ENCODE measurements at regions not wholly inside any gene's neighbourhood (a gene's known extent, or its start where the extent isn't known, plus 50 kb on each side); places are given as distances from the start of the nearest gene placed in this dataset.

DNA sequence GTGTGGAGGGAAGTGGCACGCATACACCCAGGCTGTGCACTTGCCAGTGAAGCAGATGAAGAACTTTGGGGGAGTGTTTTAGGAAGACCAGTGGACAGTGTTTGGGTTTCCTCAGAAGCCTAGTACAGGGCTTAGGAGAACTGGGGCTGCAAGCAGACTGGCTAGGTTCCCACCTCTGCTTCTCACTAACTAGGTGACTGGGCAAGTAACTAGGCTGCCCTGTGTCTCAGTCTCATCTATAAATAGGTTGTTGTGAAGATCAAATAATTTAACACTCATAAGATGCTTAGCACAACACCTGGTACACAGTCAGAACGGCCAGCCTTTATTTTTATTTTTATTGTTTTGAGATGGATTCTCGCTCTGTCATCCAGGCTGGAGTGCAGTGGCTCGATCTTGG lies 312.1 kb downstream of the CDH26 start:
- Histone ChIP-seq H3K4me3 (no peak overlapping the region), H3K27me3 (peaks cover 0 to 61% (median 10%) of the 10 kb centered on the region in 7 donors), H3K9me3 (no peaks in the 10 kb centered on the region), H3K36me3 (no peaks in the 10 kb centered on the region), H3K4me1 (no peaks in the 10 kb centered on the region), H3K27ac (no peak overlapping the region)
- no peak for DNase-seq
- TF ChIP-seq, protein P1, sequence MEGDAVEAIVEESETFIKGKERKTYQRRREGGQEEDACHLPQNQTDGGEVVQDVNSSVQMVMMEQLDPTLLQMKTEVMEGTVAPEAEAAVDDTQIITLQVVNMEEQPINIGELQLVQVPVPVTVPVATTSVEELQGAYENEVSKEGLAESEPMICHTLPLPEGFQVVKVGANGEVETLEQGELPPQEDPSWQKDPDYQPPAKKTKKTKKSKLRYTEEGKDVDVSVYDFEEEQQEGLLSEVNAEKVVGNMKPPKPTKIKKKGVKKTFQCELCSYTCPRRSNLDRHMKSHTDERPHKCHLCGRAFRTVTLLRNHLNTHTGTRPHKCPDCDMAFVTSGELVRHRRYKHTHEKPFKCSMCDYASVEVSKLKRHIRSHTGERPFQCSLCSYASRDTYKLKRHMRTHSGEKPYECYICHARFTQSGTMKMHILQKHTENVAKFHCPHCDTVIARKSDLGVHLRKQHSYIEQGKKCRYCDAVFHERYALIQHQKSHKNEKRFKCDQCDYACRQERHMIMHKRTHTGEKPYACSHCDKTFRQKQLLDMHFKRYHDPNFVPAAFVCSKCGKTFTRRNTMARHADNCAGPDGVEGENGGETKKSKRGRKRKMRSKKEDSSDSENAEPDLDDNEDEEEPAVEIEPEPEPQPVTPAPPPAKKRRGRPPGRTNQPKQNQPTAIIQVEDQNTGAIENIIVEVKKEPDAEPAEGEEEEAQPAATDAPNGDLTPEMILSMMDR (IDR thresholded peaks at IDR 0.05): no peak
- 79 to 82% methylated on average over 4 of the region's 4 CpGs for WGBS, 2 donors
- ATAC-seq: no peak
- intact Hi-C loops (cut with DNase I): no loop called here

DNA sequence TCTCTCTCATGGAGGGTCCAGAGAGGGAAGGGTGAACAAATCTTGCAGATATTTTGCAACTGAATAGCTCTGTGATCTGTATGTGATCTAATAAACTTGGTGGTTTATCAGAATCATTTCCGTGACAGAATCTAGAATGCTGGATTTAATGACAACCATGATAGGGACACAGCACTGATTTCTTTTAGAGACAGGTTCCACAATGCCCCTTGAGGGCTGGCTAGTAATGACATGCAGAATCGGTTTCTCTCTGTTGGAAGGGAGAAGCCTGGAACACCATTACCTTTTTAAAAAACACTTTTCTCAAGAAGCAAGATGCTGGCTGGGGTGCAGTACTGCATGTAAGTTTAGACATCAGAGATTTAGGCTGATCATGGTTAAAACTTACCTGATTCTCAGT lies 313.4 kb downstream of the CDH26 start:
- 33 to 40% methylated on average over 2 of the region's 2 CpGs for WGBS, 2 donors
- TF ChIP-seq, protein P1 (IDR thresholded peaks at IDR 0.05): peak in 4 of 9 donors; percentile 15 to 27 (median 26)
- Histone ChIP-seq H3K27me3 (peaks cover 0 to 55% (median 4%) of the 10 kb centered on the region in 7 donors), H3K9me3 (no peaks in the 10 kb centered on the region), H3K4me1 (no peaks in the 10 kb centered on the region), H3K36me3 (no peaks in the 10 kb centered on the region), H3K27ac (no peak overlapping the region), H3K4me3 (no peak overlapping the region)
- DNase-seq (no peak), ATAC-seq (no peak)
- intact Hi-C loops (cut with DNase I): no loop called here

DNA sequence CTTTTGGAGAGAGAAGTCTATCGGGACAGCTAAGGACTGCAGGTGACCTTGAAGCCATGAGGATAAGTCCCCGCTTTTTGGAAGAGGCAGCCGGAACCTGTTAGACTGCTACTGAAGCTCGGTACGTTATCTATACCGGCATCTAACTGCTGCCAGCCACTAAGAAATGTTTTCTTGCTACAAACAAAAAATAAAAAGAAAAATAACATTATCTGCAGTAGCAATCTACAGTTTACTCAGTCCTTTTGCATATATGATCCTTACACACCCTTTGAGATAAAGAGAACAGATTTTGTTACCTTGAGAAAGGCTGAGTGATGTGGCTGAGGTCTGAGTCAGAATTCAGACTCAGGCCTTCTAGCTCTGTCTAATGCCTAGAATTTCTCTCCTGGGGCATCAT lies 314.6 kb downstream of the CDH26 start:
- Histone ChIP-seq H3K4me1 (no peaks in the 10 kb centered on the region), H3K27me3 (peaks cover 0 to 48% (median 4%) of the 10 kb centered on the region in 7 donors), H3K36me3 (no peaks in the 10 kb centered on the region), H3K27ac (no peak overlapping the region), H3K4me3 (no peak overlapping the region), H3K9me3 (no peaks in the 10 kb centered on the region)
- DNase-seq (no peak), ATAC-seq (no peak)
- intact Hi-C loops (cut with DNase I): no loop called here
- TF ChIP-seq, protein P1 (IDR thresholded peaks at IDR 0.05): no peak
- 78 to 79% methylated on average over 6 of the region's 6 CpGs for WGBS, 2 donors

DNA sequence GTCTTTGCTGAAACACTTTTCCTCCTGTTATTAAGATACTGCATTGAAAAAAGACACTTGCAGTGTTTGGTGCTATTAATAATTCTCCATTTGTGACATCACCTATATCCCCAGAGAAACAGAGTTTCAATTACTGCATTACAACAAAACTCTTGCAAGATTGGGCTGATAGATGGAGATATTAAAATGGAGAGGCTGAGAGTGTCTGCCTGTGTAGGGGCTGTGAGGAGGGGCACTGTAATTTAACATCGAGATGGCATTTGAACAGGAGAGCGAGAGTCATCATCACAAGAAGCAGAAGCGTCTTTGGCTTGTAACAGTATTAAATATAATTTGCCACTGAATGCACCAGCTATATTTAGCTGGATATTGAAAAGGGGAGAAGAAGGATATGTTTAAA lies 316.5 kb downstream of the CDH26 start:
- WGBS, 2 donors: 76 to 82% methylated on average over 3 of the region's 3 CpGs
- Histone ChIP-seq H3K27me3 (peaks cover 0 to 36% (median 4%) of the 10 kb centered on the region in 7 donors), H3K4me3 (no peak overlapping the region), H3K9me3 (no peaks in the 10 kb centered on the region), H3K4me1 (no peaks in the 10 kb centered on the region), H3K27ac (no peak overlapping the region), H3K36me3 (no peaks in the 10 kb centered on the region)
- TF ChIP-seq, protein P1 (IDR thresholded peaks at IDR 0.05): no peak
- ATAC-seq (no peak), DNase-seq (no peak)
- intact Hi-C loops (cut with DNase I): no loop called here

Measured in heart right ventricle (tissue), 16 donors.